Lower leg skin (tissue), 4 donors: ENCODE measurements at regions not wholly inside any gene's neighbourhood (a gene's known extent, or its start where the extent isn't known, plus 50 kb on each side); places are given as distances from the start of the nearest gene placed in this dataset.
"Not testable (repeated sequence)": the region's sequence is repeated elsewhere in the genome, so short reads cannot be mapped to it uniquely, and the experiment has no call there.

Experiments used
- DNase-seq, 2 donors: peaks; one replicate each; pipeline ENCODE4 v3.0.0-alpha.2; 2019; ENCODE audit warnings: low spot score in 2 of 2
- H3K4me3 ChIP-seq: fragments of 200-600 bp; sonication (generic); 2 replicates; pipeline ENCODE4 v1.5.1; 2017; ENCODE audit warnings: mild to moderate bottlenecking, low read depth; ENCODE audit not compliant: poor library complexity, severe bottlenecking
- POLR2A ChIP-seq, 2 donors: fragments of 450-650 bp; IDR thresholded peaks; one replicate each; pipeline ENCODE4 v1.6.1; 2016 to 2017; ENCODE audit warnings: antibody characterized with exemption in 2 of 2, mild to moderate bottlenecking in 1 of 2, moderate library complexity in 1 of 2
- WGBS, 2 donors: methylation state at CpG; one replicate each; pipeline ENCODE4 v1.1.5; 2018; 5-methylcytosine and 5-hydroxymethylcytosine counted together
- intact Hi-C: fragments of 100-400 bp; cut with DNase I; formaldehyde crosslinking; loops from one replicate; pipeline ENCODE4 v1.15.0; 2023; ENCODE audit warnings: low total_unique reads
- TF ChIP-seq, protein P1 (sequence below), 3 donors: fragments of 450-650 bp; IDR thresholded peaks; one replicate each; pipeline ENCODE4 v1.5.1; 2016; ENCODE audit warnings: antibody characterized with exemption in 3 of 3, mild to moderate bottlenecking in 3 of 3, moderate library complexity in 2 of 3

DNA sequence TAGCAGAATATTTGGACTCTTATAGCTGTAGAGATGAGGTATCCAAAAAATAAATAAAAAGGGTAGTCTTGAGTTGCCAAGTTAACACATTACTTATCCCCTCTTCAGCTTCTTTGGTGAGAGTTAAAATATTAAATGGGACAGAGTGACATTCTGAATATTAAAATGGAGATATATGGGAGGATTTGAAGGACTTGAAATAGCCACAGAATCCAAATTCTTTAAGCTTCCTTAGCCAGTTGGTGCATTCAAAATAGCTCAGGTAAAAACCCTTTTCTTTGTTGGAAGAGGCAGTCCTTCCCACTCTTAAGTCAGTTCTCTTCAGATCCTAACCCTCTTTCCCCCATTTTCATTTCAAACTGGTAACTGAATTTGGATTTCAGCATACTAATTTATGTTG, 130.1 kb upstream of the KLF12 start:
- intact Hi-C loops: no loop called here
- H3K4me3 ChIP-seq: no peak overlapping the region
- no peak for DNase-seq
- no peak for TF ChIP-seq POLR2A (IDR thresholded peaks at IDR 0.05)
- TF ChIP-seq, protein P1, sequence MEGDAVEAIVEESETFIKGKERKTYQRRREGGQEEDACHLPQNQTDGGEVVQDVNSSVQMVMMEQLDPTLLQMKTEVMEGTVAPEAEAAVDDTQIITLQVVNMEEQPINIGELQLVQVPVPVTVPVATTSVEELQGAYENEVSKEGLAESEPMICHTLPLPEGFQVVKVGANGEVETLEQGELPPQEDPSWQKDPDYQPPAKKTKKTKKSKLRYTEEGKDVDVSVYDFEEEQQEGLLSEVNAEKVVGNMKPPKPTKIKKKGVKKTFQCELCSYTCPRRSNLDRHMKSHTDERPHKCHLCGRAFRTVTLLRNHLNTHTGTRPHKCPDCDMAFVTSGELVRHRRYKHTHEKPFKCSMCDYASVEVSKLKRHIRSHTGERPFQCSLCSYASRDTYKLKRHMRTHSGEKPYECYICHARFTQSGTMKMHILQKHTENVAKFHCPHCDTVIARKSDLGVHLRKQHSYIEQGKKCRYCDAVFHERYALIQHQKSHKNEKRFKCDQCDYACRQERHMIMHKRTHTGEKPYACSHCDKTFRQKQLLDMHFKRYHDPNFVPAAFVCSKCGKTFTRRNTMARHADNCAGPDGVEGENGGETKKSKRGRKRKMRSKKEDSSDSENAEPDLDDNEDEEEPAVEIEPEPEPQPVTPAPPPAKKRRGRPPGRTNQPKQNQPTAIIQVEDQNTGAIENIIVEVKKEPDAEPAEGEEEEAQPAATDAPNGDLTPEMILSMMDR (IDR thresholded peaks at IDR 0.05): no peak

DNA sequence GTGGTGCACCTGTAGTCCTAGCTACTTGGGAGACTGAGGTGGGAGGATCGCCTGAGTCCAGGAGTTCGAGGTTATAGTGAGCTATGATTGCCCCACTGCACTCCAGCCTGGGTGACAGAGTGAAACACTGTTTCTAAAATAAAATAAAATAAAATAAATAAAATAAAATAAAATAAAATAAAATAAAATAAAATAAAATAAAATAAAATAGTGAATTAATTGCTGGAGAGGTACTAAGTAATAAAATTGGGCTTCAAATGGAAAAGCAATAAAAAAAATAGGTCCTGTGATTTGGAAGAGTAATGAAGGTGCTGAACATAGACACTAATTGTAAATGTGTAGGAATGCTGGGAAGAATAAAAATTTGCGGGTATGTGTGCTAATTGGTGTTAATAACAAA, 126.2 kb upstream of the KLF12 start:
- DNase-seq, intact Hi-C loops, H3K4me3 ChIP-seq: not testable (repeated sequence)
- 95 to 98% methylated on average over 3 of the region's 3 CpGs for WGBS, 2 donors

DNA sequence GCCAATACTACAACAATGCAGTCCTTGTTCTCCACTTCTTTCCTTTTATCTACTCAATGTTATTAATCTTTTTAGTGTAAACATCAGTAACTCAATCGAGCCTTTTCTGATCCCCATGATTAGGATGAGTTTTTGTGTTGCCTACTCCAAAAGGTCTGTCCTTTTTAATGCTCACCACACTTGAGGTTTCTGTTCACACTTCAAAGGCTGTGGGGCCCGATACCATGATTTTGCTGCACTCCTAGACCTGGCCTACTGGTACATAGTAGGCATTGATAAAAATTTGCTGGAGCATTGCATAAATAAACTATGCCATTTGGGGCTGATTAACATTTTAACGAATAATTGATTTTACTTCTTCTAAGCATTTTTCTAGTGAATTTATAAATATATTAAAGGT, 125.4 kb upstream of the KLF12 start:
- no peak for TF ChIP-seq POLR2A (IDR thresholded peaks at IDR 0.05)
- TF ChIP-seq, protein P1 (IDR thresholded peaks at IDR 0.05): no peak
- 76 to 85% methylated on average over 3 of the region's 3 CpGs for WGBS, 2 donors
- intact Hi-C loops: no loop called here
- no peak for DNase-seq
- no peak overlapping the region for H3K4me3 ChIP-seq

DNA sequence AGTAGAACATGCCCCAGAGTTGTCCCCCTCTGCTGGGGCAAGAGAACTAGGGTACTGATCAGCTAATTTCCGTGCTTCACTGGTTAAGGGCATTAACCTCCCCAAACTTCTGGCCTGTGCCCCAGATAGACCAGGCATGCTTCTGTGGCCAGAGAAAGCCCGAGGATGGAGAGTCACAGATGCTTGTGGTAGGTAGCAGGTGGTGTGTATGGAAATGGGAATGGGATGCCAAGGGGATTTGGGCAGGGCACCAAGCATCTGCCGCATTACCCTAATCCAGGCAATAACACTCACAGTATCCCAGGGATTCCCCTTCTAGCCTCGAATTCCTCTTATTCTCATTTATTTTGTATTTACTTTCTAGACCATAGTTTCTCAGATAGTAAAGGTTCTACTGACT, 124.8 kb upstream of the KLF12 start:
- no peak for DNase-seq
- 83 to 86% methylated on average over 4 of the region's 4 CpGs for WGBS, 2 donors
- TF ChIP-seq, protein P1 (IDR thresholded peaks at IDR 0.05): no peak
- no peak for TF ChIP-seq POLR2A (IDR thresholded peaks at IDR 0.05)
- H3K4me3 ChIP-seq: no peak overlapping the region
- intact Hi-C loops: no loop called here

DNA sequence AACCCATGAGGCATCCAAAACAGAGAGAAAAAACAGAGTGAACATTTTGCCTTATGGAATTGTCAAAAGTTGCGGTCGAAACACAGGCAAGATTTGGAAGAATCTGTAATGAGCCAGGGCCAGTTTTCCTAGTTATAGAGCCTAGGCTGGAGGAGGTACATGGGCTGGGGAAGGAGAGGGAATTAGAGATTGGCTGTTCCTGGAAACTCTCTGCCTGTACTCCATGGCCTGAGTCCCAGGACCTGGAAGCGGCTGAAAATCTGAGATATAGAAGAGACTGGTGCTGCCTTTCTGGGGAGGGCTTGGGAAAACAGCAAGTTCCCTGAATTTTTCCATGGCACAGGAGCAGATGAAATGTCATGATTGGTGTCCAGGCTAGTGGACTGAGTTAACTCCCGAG, 122.8 kb upstream of the KLF12 start:
- H3K4me3 ChIP-seq: no peak overlapping the region
- 91 to 94% methylated on average over 4 of the region's 4 CpGs for WGBS, 2 donors
- intact Hi-C loops: no loop called here
- TF ChIP-seq, protein P1 (IDR thresholded peaks at IDR 0.05): no peak
- no peak for TF ChIP-seq POLR2A (IDR thresholded peaks at IDR 0.05)
- no peak for DNase-seq

DNA sequence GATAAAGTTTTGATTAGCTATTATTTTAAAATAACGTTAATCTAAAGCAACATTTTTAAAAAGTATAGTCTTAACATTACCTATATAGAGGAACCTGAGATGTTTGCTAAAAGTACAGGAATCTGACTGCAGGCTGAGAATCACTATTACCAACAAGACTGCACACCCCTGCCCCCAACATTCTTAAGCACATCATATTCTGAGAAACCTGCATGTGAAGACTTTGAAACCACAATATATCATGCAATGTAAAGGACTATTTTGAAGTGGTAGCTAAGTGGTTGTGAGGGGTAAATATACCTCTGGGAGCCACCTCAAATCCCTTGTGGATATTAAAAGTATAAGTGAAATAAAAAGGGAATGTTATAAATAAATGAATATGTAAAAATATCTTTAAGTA, 119.0 kb upstream of the KLF12 start:
- intact Hi-C loops: no loop called here
- whole genome bisulfite sequencing, 2 donors: 39 to 83% methylated on average over 1 of the region's 1 CpG
- no peak overlapping the region for H3K4me3 ChIP-seq
- DNase-seq: no peak
- no peak for TF ChIP-seq POLR2A (IDR thresholded peaks at IDR 0.05)
- TF ChIP-seq, protein P1 (IDR thresholded peaks at IDR 0.05): no peak
